ENCODE measurements at regions not wholly inside any gene's neighbourhood (a gene's known extent, or its start where the extent isn't known, plus 50 kb on each side); places are given as distances from the start of the nearest gene placed in this dataset.

GRCh38 chr1:212177542-212177941 is 107.7 kb upstream of the PPP2R5A start:
- FAIRE-seq: no peak

More at GRCh38 chr1:212177542-212177941, 107.7 kb upstream of the PPP2R5A start:
- Histone ChIP-seq H3K36me3 (ENCODE audit: control insufficient read depth in 2 of 2, extremely low read depth in 1 of 2, insufficient read depth in 2 of 2, low read length in 2 of 2) (no peaks in the 10 kb centered on the region), H3K9me1 (replicated peaks; ENCODE audit: control insufficient read depth, extremely low read depth, insufficient read depth, low read length) (no peaks in the 10 kb centered on the region), H2AFZ (ENCODE audit: low read depth, low read length) (no peak overlapping the region), H4K20me1 (replicated peaks; ENCODE audit: control insufficient read depth, extremely low read depth, insufficient read depth, low read length) (no peaks in the 10 kb centered on the region), H3K9ac (replicated peaks; ENCODE audit: extremely low read depth, insufficient read depth, low read length) (no peak overlapping the region), H3K79me2 (ENCODE audit: control insufficient read depth, insufficient read depth, low read length) (no peaks in the 10 kb centered on the region), H3K9me3 (replicated peaks; ENCODE audit: control insufficient read depth, insufficient read depth, low read length) (no peaks in the 10 kb centered on the region), H3K27me3 (ENCODE audit: control insufficient read depth in 2 of 2, insufficient read depth in 2 of 2, low read length in 2 of 2) (peaks cover 0 to 1% of the 10 kb centered on the region in 2 experiments), H3K4me3 (replicated peaks in 1 of 3; ENCODE audit: insufficient read depth in 1 of 3, low read depth in 1 of 3, low read length in 3 of 3) (no peak overlapping the region), H3K27ac (ENCODE audit: insufficient read depth, low read depth, low read length) (no peak overlapping the region), H3K4me2 (ENCODE audit: insufficient read depth, low read length) (no peak overlapping the region), H3K4me1 (ENCODE audit: control insufficient read depth, extremely low read depth, insufficient read depth, low read length) (no peaks in the 10 kb centered on the region)
- dilution Hi-C loops (cut with MboI; ENCODE audit: extremely low pct_ligation_motif_present, low sequenced_read_pairs): no loop called here
- BruUV-seq (replicated peaks): no TSS peak
- no peak for DNase-seq (ENCODE audit: low read depth, low spot score)
- ChIA-PET CTCF (interaction anchor here (1.6 kb wide), 1 partner anchor 24 kb away, joined by 6 read pairs; no protein-coding TSS in a partner anchor), POLR2A (no interaction called here)
- intact Hi-C loops (cut with micrococcal nuclease): no loop called here
- TF ChIP-seq MAX (IDR thresholded peaks at IDR 0.05; ENCODE audit: insufficient read depth, insufficient read length): no peak
- no peak for TF ChIP-seq FOS (IDR thresholded peaks at IDR 0.05; ENCODE audit: borderline replicate concordance, insufficient read depth, low read length)
- TF ChIP-seq POLR2AphosphoS5 (IDR thresholded peaks at IDR 0.05; ENCODE audit: insufficient read depth, low read depth, low read length): no peak
- TF ChIP-seq GATA2 (IDR thresholded peaks at IDR 0.05; ENCODE audit: insufficient read depth, insufficient read length, low read depth, low read length): no peak
- no peak for TF ChIP-seq JUN (IDR thresholded peaks at IDR 0.05; ENCODE audit: borderline replicate concordance, insufficient read depth, insufficient read length, low read depth)
- TF ChIP-seq MYC (IDR thresholded peaks at IDR 0.05; ENCODE audit: low read depth, low read length): no peak
- TF ChIP-seq CTCF (IDR thresholded peaks at IDR 0.05; ENCODE audit: extremely low read depth in 1 of 2, insufficient read depth in 1 of 2, low read depth in 1 of 2, low read length in 2 of 2): no peak
- TF ChIP-seq POLR2A (IDR thresholded peaks at IDR 0.05; ENCODE audit: low read depth, low read length): no peak
